Caco-2 (cell line): ENCODE measurements at regions not wholly inside any gene's neighbourhood (a gene's known extent, or its start where the extent isn't known, plus 50 kb on each side); places are given as distances from the start of the nearest gene placed in this dataset.

Source experiments
- BruUV-seq: library from RNA; stranded (reverse); fragments of 400-500 nt; replicated peaks from 2 replicates; lab custom pipeline; 2021; lab: Mats Ljungman, UMichigan
- CTCF ChIA-PET: fragments of 300-600 bp; sonication (Branson Sonifier 250); formaldehyde crosslinking; loops from one replicate; lab custom pipeline; 2022; ENCODE audit warnings: antibody characterized with exemption; lab: Charles Lee
- POLR2A ChIA-PET: fragments of 300-600 bp; sonication (Branson Sonifier 250); formaldehyde crosslinking; loops from one replicate; lab custom pipeline; 2022; ENCODE audit warnings: antibody characterized with exemption; lab: Charles Lee
- DNase-seq, 2 experiments: peaks; one replicate each; pipeline versions ENCODE4 v3.0.0 to v3.0.0-alpha.2; 2020 to 2022
- H3K27me3 ChIP-seq: replicated peaks from 2 replicates; pipeline ENCODE4 v1.6.0; 2011; ENCODE audit warnings: low read length; ENCODE audit not compliant: control insufficient read depth, insufficient read depth
- H3K36me3 ChIP-seq: 2 replicates; pipeline ENCODE4 v1.5.1; 2011; ENCODE audit warnings: low read length; ENCODE audit not compliant: control insufficient read depth, insufficient read depth
- H3K4me1 ChIP-seq: fragments of 250-450 bp; sonication (Bioruptor Pico); 2 replicates; pipeline ENCODE4 v1.5.1; 2020; ENCODE audit warnings: mild to moderate bottlenecking
- H3K4me3 ChIP-seq: 2 replicates; pipeline ENCODE4 v1.5.1; 2011; ENCODE audit warnings: low read depth, mild to moderate bottlenecking, control low read depth, low read length
- H3K9me3 ChIP-seq: fragments of 250-450 bp; sonication (Bioruptor Pico); 2 replicates; pipeline ENCODE4 v1.5.1; 2020; ENCODE audit warnings: mild to moderate bottlenecking, moderate library complexity
- H3K27ac Mint-ChIP-seq: one replicate; pipeline ENCODE4 v1.8.0; 2022; ENCODE audit warnings: mixed read lengths; ENCODE audit not compliant: unreplicated experiment
- H3K27me3 Mint-ChIP-seq: one replicate; pipeline ENCODE4 v1.8.0; 2022; ENCODE audit warnings: mixed read lengths; ENCODE audit not compliant: insufficient read depth, unreplicated experiment
- H3K36me3 Mint-ChIP-seq: one replicate; pipeline ENCODE4 v1.8.0; 2022; ENCODE audit warnings: mild to moderate bottlenecking, mixed read lengths; ENCODE audit not compliant: insufficient read depth, unreplicated experiment
- H3K4me1 Mint-ChIP-seq: one replicate; pipeline ENCODE4 v1.8.0; 2022; ENCODE audit warnings: low read depth, mixed read lengths; ENCODE audit not compliant: unreplicated experiment
- H3K4me3 Mint-ChIP-seq: one replicate; pipeline ENCODE4 v1.8.0; 2022; ENCODE audit warnings: mild to moderate bottlenecking, moderate library complexity, mixed read lengths; ENCODE audit not compliant: unreplicated experiment
- H3K9me3 Mint-ChIP-seq: one replicate; pipeline ENCODE4 v1.8.0; 2022; ENCODE audit warnings: mixed read lengths; ENCODE audit not compliant: unreplicated experiment
- intact Hi-C: fragments of 100-400 bp; cut with micrococcal nuclease; formaldehyde crosslinking; loops from one replicate; pipeline ENCODE4 v1.10.0; 2022; ENCODE audit not compliant: unreplicated experiment
- TF ChIP-seq, protein P1 (sequence below), 2 experiments: fragments of 200-600 bp in 1 of 2; IDR thresholded peaks; 1 replicate in 1 of 2; 2 replicates in 1 of 2; pipeline versions ENCODE4 v1.5.1 to v1.8.0; 2011 to 2022; ENCODE audit warnings: antibody characterized with exemption in 1 of 2, control low read depth in 1 of 2, inconsistent platforms in 1 of 2, low read depth in 1 of 2, low read length in 1 of 2, mild to moderate bottlenecking in 1 of 2, moderate library complexity in 1 of 2; ENCODE audit not compliant: insufficient read depth in 1 of 2, severe bottlenecking in 1 of 2, unreplicated experiment in 1 of 2

DNA sequence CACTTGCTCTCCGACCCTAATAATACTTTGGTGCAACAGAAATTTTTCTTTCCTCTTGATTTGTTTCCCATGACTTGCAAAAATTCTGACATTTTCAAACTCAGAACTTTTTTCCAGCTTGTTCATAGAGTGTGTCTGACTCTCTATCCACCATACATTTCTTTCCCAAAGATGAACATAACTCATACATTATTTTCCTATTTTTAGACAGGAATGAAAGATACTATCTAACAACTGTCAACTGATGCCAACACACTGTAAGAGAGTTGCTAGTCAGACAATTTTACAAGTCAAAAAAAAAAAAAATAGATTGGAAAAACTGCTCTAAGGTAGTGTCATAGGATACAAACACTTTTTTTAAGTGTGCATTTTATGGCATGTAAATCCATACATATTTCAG lies 1001.0 kb upstream of the WWC1 start:
- TF ChIP-seq, protein P1, sequence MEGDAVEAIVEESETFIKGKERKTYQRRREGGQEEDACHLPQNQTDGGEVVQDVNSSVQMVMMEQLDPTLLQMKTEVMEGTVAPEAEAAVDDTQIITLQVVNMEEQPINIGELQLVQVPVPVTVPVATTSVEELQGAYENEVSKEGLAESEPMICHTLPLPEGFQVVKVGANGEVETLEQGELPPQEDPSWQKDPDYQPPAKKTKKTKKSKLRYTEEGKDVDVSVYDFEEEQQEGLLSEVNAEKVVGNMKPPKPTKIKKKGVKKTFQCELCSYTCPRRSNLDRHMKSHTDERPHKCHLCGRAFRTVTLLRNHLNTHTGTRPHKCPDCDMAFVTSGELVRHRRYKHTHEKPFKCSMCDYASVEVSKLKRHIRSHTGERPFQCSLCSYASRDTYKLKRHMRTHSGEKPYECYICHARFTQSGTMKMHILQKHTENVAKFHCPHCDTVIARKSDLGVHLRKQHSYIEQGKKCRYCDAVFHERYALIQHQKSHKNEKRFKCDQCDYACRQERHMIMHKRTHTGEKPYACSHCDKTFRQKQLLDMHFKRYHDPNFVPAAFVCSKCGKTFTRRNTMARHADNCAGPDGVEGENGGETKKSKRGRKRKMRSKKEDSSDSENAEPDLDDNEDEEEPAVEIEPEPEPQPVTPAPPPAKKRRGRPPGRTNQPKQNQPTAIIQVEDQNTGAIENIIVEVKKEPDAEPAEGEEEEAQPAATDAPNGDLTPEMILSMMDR (IDR thresholded peaks at IDR 0.05; ENCODE audit: insufficient read depth in 1 of 2, low read depth in 1 of 2, low read length in 1 of 2, severe bottlenecking in 1 of 2, unreplicated experiment in 1 of 2): no peak
- POLR2A ChIA-PET: no interaction called here
- Histone ChIP-seq H3K4me3 (no peak overlapping the region), H3K9me3 (no peaks in the 10 kb centered on the region), H3K36me3 (no peaks in the 10 kb centered on the region), H3K27me3 (no peaks in the 10 kb centered on the region), H3K4me1 (no peaks in the 10 kb centered on the region)
- Mint-ChIP-seq H3K27ac (no peak overlapping the region), H3K4me1 (no peaks in the 10 kb centered on the region), H3K9me3 (peaks cover 13% of the 10 kb centered on the region), H3K36me3 (no peaks in the 10 kb centered on the region), H3K4me3 (no peak overlapping the region), H3K27me3 (peaks cover 1% of the 10 kb centered on the region)
- intact Hi-C loops: no loop called here
- CTCF ChIA-PET: no interaction called here
- no TSS peak for BruUV-seq
- no peak for DNase-seq

DNA sequence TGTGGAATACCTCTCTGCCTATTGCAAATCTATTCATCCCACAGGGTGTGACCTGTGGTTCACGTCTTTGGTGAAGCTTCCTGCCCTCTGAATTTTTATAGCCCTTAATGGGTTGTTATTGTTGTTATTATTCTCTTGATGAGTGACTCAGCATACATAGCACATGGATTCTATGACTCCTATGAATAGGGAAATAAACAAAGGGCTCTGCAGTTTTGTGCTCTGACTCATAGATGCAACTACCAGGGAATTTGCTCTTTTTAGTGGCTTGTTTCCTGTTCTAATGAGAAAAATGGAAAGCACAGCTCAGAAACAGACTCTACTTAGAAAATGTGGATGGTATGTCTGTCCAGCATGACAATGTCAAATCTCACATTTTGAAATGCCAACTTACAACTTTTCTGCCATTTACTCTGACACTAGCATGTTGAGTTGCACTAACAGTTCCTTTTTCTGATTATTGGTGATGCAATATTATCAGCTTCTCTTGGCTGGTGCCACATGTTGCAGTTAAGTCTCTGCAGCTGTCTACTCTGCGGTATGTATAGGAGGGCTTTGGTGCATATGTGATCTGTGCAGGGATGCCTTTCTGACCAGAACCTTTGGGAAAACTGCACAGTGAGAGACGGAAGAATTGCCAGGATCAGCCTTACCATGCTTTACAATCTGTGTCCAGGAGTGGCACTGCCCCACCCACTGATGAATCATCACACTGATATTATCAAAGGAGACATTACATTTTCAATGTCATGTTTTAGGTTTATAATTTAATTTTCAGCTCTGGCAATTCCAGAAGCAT lies 996.4 kb upstream of the WWC1 start:
- H3K4me3 ChIP-seq: no peak overlapping the region
- Mint-ChIP-seq H3K36me3 (no peaks in the 10 kb centered on the region), H3K4me1 (no peaks in the 10 kb centered on the region), H3K27ac (no peak overlapping the region), H3K9me3 (peaks cover 13% of the 10 kb centered on the region), H3K27me3 (no peaks in the 10 kb centered on the region), H3K4me3 (no peak overlapping the region)
- H3K9me3 ChIP-seq: no peaks in the 10 kb centered on the region
- H3K4me1 ChIP-seq: no peaks in the 10 kb centered on the region
- H3K27me3 ChIP-seq: no peaks in the 10 kb centered on the region
- intact Hi-C loops: no loop called here
- CTCF ChIA-PET: no interaction called here
- TF ChIP-seq, protein P1 (IDR thresholded peaks at IDR 0.05; ENCODE audit: insufficient read depth in 1 of 2, low read depth in 1 of 2, low read length in 1 of 2, severe bottlenecking in 1 of 2, unreplicated experiment in 1 of 2): no peak
- H3K36me3 ChIP-seq: no peaks in the 10 kb centered on the region
- no TSS peak for BruUV-seq
- POLR2A ChIA-PET: no interaction called here
- no peak for DNase-seq

DNA sequence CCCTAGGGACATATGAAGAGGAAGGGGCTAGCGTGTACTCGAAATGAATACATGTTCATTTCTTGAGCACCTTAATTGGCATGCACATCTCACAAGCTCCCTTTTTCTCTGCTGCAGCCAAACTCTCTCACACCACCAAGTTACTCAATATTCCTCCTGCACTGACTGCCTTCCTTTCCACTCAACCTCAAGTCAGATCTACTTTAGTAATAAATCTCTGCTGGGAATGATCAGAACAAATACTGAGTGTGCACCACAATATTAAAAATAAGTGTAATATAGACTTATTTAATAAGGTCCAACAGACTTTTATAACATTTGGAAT lies 995.8 kb upstream of the WWC1 start:
- no peak for DNase-seq
- ChIA-PET POLR2A (no interaction called here), CTCF (no interaction called here)
- intact Hi-C loops: no loop called here
- TF ChIP-seq, protein P1 (IDR thresholded peaks at IDR 0.05; ENCODE audit: insufficient read depth in 1 of 2, low read depth in 1 of 2, low read length in 1 of 2, severe bottlenecking in 1 of 2, unreplicated experiment in 1 of 2): no peak
- peaks cover 2% of the 10 kb centered on the region for H3K27me3 Mint-ChIP-seq
- no peak overlapping the region for H3K27ac Mint-ChIP-seq
- no peaks in the 10 kb centered on the region for H3K27me3 ChIP-seq
- no peaks in the 10 kb centered on the region for H3K4me1 Mint-ChIP-seq
- no TSS peak for BruUV-seq
- no peaks in the 10 kb centered on the region for H3K36me3 ChIP-seq
- no peaks in the 10 kb centered on the region for H3K36me3 Mint-ChIP-seq
- H3K9me3 Mint-ChIP-seq: peaks cover 13% of the 10 kb centered on the region
- no peaks in the 10 kb centered on the region for H3K9me3 ChIP-seq
- no peak overlapping the region for H3K4me3 ChIP-seq
- H3K4me1 ChIP-seq: no peaks in the 10 kb centered on the region
- H3K4me3 Mint-ChIP-seq: no peak overlapping the region
